HepG2 (cell line): ENCODE measurements at regions not wholly inside any gene's neighbourhood (a gene's known extent, or its start where the extent isn't known, plus 50 kb on each side); places are given as distances from the start of the nearest gene placed in this dataset.

Experiments
- ATAC-seq: fragments of 200-7000 bp; cut with Tn5 transposase; 3 replicates; pipeline ENCODE4 v1.9.1; 2020; ENCODE audit warnings: mild to moderate bottlenecking, moderate library complexity
- BruUV-seq: library from RNA; stranded (reverse); fragments of 400-500 nt; replicated peaks from 2 replicates; lab custom pipeline; 2021; lab: Mats Ljungman, UMichigan
- CTCF ChIA-PET: fragments of 300-600 bp; formaldehyde crosslinking; extraction: SDS; loops from one replicate; lab custom pipeline; 2021; ENCODE audit warnings: low total read pairs, inconsistent platforms, low intra/inter-chr PET ratio; lab: Yijun Ruan, JAX
- POLR2A ChIA-PET: fragments of 350-600 bp; sonication (Branson Sonifier 250); formaldehyde crosslinking; loops from one replicate; lab custom pipeline; 2020; ENCODE audit warnings: antibody characterized with exemption, inconsistent platforms; lab: Yijun Ruan, JAX
- DNase-seq: peaks from one replicate; pipeline ENCODE4 v3.0.0-alpha.2; 2015; ENCODE audit warnings: low spot score
- FAIRE-seq: peaks from 3 replicates; lab custom pipeline; 2011; peaks lifted over from hg19 to GRCh38; lab: Jason Lieb, UNC
- H2AFZ ChIP-seq: one replicate; pipeline ENCODE4 v1.6.1; 2011; ENCODE audit warnings: low read length, inconsistent platforms
- H3K27ac ChIP-seq: fragments of 300-600 bp; 3 replicates; pipeline ENCODE4 v1.8.0; 2011; ENCODE audit warnings: mixed run types, mild to moderate bottlenecking, mixed read lengths, low read length, inconsistent platforms; ENCODE audit not compliant: insufficient read depth; ENCODE audit errors: extremely low read length
- H3K27me3 ChIP-seq, 2 experiments: fragments of 200-600 bp in 1 of 2; 2 replicates in 1 of 2; 3 replicates in 1 of 2; pipeline versions ENCODE4 v1.6.0 to v1.8.0; 2011; ENCODE audit warnings: low read length in 2 of 2, mild to moderate bottlenecking in 2 of 2, moderate library complexity in 2 of 2, inconsistent platforms in 1 of 2; ENCODE audit not compliant: insufficient read depth in 2 of 2, control insufficient read depth in 1 of 2
- H3K36me3 ChIP-seq, 2 experiments: fragments of 200-600 bp in 1 of 2; replicated peaks in 1 of 2; 2 replicates in 1 of 2; 3 replicates in 1 of 2; pipeline versions ENCODE4 v1.5.1 to v1.8.0; 2011; ENCODE audit warnings: low read length in 2 of 2, inconsistent platforms in 1 of 2; ENCODE audit not compliant: insufficient read depth in 2 of 2, control insufficient read depth in 1 of 2
- H3K4me1 ChIP-seq: 2 replicates; pipeline ENCODE4 v1.5.1; 2012; ENCODE audit warnings: low read length, inconsistent platforms; ENCODE audit not compliant: insufficient read depth
- H3K4me2 ChIP-seq: 2 replicates; pipeline ENCODE4 v1.6.0; 2011; ENCODE audit warnings: low read depth, low read length, inconsistent platforms
- H3K4me3 ChIP-seq, 3 experiments: fragments of 200-600 bp in 1 of 3; sonication (generic), shearing (Covaris generic) in 1 of 3; replicated peaks in 1 of 3; 2 replicates each; pipeline ENCODE4 v1.5.1; 2011 to 2016; ENCODE audit warnings: low read length in 3 of 3, inconsistent platforms in 2 of 3, low read depth in 2 of 3, mild to moderate bottlenecking in 2 of 3, control low read depth in 1 of 3, mixed read lengths in 1 of 3; ENCODE audit not compliant: insufficient read depth in 1 of 3
- H3K79me2 ChIP-seq: one replicate; pipeline ENCODE4 v1.6.1; 2011; ENCODE audit warnings: low read length, inconsistent platforms; ENCODE audit not compliant: insufficient read depth
- H3K9ac ChIP-seq: 2 replicates; pipeline ENCODE4 v1.6.0; 2011; ENCODE audit warnings: mild to moderate bottlenecking, low read depth, low read length, inconsistent platforms; ENCODE audit not compliant: insufficient read depth
- H3K9me3 ChIP-seq: 2 replicates; pipeline ENCODE4 v1.5.1; 2012; ENCODE audit warnings: mild to moderate bottlenecking, low read length
- H4K20me1 ChIP-seq: 2 replicates; pipeline ENCODE4 v1.6.0; 2011; ENCODE audit warnings: inconsistent platforms, mild to moderate bottlenecking, low read length, moderate library complexity; ENCODE audit not compliant: insufficient read depth
- DR1 ChIP-seq: sonication (generic); formaldehyde crosslinking; IDR thresholded peaks from 2 replicates; pipeline ENCODE4 v1.8.0; 2021; ENCODE audit warnings: mild to moderate bottlenecking, missing genetic modification reagents, inconsistent platforms
- ETV6 ChIP-seq: sonication (generic); formaldehyde crosslinking; conservative IDR thresholded peaks from 2 replicates; pipeline ENCODE4 v1.4.0; 2020; ENCODE audit warnings: missing genetic modification reagents
- GFI1 ChIP-seq: sonication (generic); formaldehyde crosslinking; IDR thresholded peaks from 2 replicates; pipeline ENCODE4 v1.5.0; 2020; ENCODE audit warnings: missing genetic modification reagents, mild to moderate bottlenecking, borderline replicate concordance
- KLF11 ChIP-seq: IDR thresholded peaks from 2 replicates; pipeline ENCODE4 v1.6.1; 2016; ENCODE audit warnings: missing compliant biosample characterization
- KLF15 ChIP-seq: sonication (generic); formaldehyde crosslinking; IDR thresholded peaks from 2 replicates; pipeline ENCODE4 v1.8.1; 2023; ENCODE audit warnings: borderline replicate concordance, mild to moderate bottlenecking, inconsistent platforms, missing genetic modification reagents, mixed read lengths
- NFRKB ChIP-seq: fragments of 450-650 bp; IDR thresholded peaks from 2 replicates; pipeline ENCODE4 v1.6.1; 2017
- PHF5A ChIP-seq: IDR thresholded peaks from one replicate; pipeline ENCODE4 v1.6.1; 2018; ENCODE audit warnings: low read depth, missing genetic modification reagents; ENCODE audit not compliant: unreplicated experiment
- ZNF446 ChIP-seq: sonication (generic); formaldehyde crosslinking; IDR thresholded peaks from 2 replicates; pipeline ENCODE4 v1.5.0; 2020; ENCODE audit warnings: mild to moderate bottlenecking, missing genetic modification reagents
- WGBS: methylation state at CpG from one replicate; pipeline ENCODE4 v1.1.6; 2017; ENCODE audit warnings: low lambda C conversion rate; 5-methylcytosine and 5-hydroxymethylcytosine counted together
- in situ Hi-C: cut with HindIII; loops from 2 replicates; pipeline ENCODE4 v1.10.0; 2017; ENCODE audit warnings: low pct_unique_long_range_greater_than_20kb; ENCODE audit not compliant: extremely low pct_ligation_motif_present
- intact Hi-C: fragments of 100-400 bp; cut with micrococcal nuclease; formaldehyde crosslinking; loops from one replicate; pipeline ENCODE4 v1.10.0; 2022; ENCODE audit not compliant: unreplicated experiment
- TF ChIP-seq, protein P1 (sequence below): sonication (generic); formaldehyde crosslinking; IDR thresholded peaks from 2 replicates; pipeline ENCODE4 v1.4.0; 2020; ENCODE audit warnings: mild to moderate bottlenecking, missing genetic modification reagents
- TF ChIP-seq, protein P2 (sequence below): sonication (generic); formaldehyde crosslinking; IDR thresholded peaks from 2 replicates; pipeline ENCODE4 v1.4.0; 2020; ENCODE audit warnings: missing genetic modification reagents
- TF ChIP-seq, protein P3 (sequence below), 2 experiments: sonication (generic) in 1 of 2; formaldehyde crosslinking in 1 of 2; IDR thresholded peaks; 2 replicates each; pipeline versions ENCODE4 v1.6.1 to v1.9.0; 2014 to 2022; ENCODE audit warnings: antibody characterized with exemption in 1 of 2, borderline replicate concordance in 1 of 2, inconsistent platforms in 1 of 2, low read depth in 1 of 2, missing genetic modification reagents in 1 of 2

DNA sequence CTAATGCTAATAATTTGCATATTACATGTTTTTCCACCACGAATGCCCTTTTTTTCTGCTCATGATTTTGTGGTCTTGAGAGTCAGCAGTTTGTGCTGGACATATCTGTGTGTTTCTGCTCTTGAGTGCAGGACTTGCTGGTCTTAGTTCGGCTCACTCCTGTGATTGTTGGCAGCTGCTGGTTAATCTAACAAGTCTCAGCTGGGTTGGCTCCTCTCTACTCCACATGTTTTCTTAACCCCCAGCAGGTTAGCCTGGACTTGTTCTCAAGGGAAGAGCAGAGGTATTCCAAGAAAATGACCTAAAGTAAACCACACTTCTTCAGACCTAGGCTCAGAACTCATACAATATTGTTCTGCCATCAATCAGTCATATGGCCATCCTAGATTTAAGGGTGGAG lies 1238.9 kb downstream of the XPNPEP1 start:
- no peak for FAIRE-seq
- POLR2A ChIA-PET: no interaction called here
- intact Hi-C loops: no loop called here
- TF ChIP-seq GFI1 (CRISPR knock-in tag): no peak
- TF ChIP-seq ZNF446 (CRISPR knock-in tag): no peak
- TF ChIP-seq NFRKB: no peak
- TF ChIP-seq PHF5A (CRISPR knock-in tag): no peak
- no peak for TF ChIP-seq DR1 (CRISPR knock-in tag)
- TF ChIP-seq KLF15 (CRISPR knock-in tag): no peak
- TF ChIP-seq, protein P1, sequence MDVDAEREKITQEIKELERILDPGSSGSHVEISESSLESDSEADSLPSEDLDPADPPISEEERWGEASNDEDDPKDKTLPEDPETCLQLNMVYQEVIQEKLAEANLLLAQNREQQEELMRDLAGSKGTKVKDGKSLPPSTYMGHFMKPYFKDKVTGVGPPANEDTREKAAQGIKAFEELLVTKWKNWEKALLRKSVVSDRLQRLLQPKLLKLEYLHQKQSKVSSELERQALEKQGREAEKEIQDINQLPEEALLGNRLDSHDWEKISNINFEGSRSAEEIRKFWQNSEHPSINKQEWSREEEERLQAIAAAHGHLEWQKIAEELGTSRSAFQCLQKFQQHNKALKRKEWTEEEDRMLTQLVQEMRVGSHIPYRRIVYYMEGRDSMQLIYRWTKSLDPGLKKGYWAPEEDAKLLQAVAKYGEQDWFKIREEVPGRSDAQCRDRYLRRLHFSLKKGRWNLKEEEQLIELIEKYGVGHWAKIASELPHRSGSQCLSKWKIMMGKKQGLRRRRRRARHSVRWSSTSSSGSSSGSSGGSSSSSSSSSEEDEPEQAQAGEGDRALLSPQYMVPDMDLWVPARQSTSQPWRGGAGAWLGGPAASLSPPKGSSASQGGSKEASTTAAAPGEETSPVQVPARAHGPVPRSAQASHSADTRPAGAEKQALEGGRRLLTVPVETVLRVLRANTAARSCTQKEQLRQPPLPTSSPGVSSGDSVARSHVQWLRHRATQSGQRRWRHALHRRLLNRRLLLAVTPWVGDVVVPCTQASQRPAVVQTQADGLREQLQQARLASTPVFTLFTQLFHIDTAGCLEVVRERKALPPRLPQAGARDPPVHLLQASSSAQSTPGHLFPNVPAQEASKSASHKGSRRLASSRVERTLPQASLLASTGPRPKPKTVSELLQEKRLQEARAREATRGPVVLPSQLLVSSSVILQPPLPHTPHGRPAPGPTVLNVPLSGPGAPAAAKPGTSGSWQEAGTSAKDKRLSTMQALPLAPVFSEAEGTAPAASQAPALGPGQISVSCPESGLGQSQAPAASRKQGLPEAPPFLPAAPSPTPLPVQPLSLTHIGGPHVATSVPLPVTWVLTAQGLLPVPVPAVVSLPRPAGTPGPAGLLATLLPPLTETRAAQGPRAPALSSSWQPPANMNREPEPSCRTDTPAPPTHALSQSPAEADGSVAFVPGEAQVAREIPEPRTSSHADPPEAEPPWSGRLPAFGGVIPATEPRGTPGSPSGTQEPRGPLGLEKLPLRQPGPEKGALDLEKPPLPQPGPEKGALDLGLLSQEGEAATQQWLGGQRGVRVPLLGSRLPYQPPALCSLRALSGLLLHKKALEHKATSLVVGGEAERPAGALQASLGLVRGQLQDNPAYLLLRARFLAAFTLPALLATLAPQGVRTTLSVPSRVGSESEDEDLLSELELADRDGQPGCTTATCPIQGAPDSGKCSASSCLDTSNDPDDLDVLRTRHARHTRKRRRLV (CRISPR knock-in tag): no peak
- no peak for TF ChIP-seq ETV6
- TF ChIP-seq, protein P2, sequence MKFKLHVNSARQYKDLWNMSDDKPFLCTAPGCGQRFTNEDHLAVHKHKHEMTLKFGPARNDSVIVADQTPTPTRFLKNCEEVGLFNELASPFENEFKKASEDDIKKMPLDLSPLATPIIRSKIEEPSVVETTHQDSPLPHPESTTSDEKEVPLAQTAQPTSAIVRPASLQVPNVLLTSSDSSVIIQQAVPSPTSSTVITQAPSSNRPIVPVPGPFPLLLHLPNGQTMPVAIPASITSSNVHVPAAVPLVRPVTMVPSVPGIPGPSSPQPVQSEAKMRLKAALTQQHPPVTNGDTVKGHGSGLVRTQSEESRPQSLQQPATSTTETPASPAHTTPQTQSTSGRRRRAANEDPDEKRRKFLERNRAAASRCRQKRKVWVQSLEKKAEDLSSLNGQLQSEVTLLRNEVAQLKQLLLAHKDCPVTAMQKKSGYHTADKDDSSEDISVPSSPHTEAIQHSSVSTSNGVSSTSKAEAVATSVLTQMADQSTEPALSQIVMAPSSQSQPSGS (CRISPR knock-in tag): no peak
- TF ChIP-seq, protein P3, sequence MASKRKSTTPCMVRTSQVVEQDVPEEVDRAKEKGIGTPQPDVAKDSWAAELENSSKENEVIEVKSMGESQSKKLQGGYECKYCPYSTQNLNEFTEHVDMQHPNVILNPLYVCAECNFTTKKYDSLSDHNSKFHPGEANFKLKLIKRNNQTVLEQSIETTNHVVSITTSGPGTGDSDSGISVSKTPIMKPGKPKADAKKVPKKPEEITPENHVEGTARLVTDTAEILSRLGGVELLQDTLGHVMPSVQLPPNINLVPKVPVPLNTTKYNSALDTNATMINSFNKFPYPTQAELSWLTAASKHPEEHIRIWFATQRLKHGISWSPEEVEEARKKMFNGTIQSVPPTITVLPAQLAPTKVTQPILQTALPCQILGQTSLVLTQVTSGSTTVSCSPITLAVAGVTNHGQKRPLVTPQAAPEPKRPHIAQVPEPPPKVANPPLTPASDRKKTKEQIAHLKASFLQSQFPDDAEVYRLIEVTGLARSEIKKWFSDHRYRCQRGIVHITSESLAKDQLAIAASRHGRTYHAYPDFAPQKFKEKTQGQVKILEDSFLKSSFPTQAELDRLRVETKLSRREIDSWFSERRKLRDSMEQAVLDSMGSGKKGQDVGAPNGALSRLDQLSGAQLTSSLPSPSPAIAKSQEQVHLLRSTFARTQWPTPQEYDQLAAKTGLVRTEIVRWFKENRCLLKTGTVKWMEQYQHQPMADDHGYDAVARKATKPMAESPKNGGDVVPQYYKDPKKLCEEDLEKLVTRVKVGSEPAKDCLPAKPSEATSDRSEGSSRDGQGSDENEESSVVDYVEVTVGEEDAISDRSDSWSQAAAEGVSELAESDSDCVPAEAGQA (IDR thresholded peaks at IDR 0.05; ENCODE audit: low read depth): no peak
- TF ChIP-seq, protein P3 (CRISPR knock-in tag; IDR thresholded peaks at IDR 0.05; ENCODE audit: borderline replicate concordance): no peak
- no peak for TF ChIP-seq KLF11

More for the DNA sequence above, 1238.9 kb downstream of the XPNPEP1 start:
- DNase-seq (no peak), ATAC-seq (no peak)
- H3K4me3 ChIP-seq: no peak overlapping the region
- in situ Hi-C loops: no loop called here
- H3K36me3 ChIP-seq: no peaks in the 10 kb centered on the region
- H3K4me1 ChIP-seq: no peaks in the 10 kb centered on the region
- H3K27ac ChIP-seq: no peak overlapping the region
- H3K9ac ChIP-seq: no peak overlapping the region
- BruUV-seq: no TSS peak
- no peaks in the 10 kb centered on the region for H3K79me2 ChIP-seq
- no peaks in the 10 kb centered on the region for H4K20me1 ChIP-seq
- CTCF ChIA-PET: no interaction called here
- no peaks in the 10 kb centered on the region for H3K27me3 ChIP-seq
- peaks cover 76% of the 10 kb centered on the region for H3K9me3 ChIP-seq
- H2AFZ ChIP-seq: no peak overlapping the region
- no peak overlapping the region for H3K4me2 ChIP-seq
- WGBS: 3% methylated on average over 2 of the region's 2 CpGs
